ENCODE measurements at regions not wholly inside any gene's neighbourhood (a gene's known extent, or its start where the extent isn't known, plus 50 kb on each side); places are given as distances from the start of the nearest gene placed in this dataset.

DNA sequence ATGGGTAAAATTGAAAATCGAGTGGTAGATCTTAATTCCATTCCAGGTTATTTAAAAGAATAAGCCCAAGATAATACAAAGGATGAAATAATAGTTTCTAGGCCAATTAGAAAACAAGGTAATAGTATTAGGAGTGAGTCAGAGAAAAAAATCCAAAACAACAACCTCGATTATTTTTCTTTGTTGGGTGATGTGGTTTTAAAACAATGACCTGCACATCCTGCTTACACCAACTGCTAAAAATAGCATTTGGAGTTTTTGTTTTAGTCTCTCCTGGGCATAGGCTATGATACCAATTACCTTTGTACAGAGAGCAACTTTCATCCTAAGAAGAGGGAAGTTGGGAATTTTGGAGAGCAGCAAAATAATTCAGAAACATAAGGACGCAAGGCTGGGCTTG is 101.7 kb upstream of the MYO10 start:
- DNase-seq (ENCODE audit: low spot score): no peak

GRCh38 chr5:17039170-17039569 is 103.1 kb upstream of the MYO10 start:
- DNase-seq (ENCODE audit: low spot score): no peak
- intact Hi-C loops (cut with micrococcal nuclease; ENCODE audit: unreplicated experiment): no loop called here
- no peak overlapping the region for H3K4me3 ChIP-seq (ENCODE audit: low read depth, low read length, poor library complexity, severe bottlenecking)
- no peaks in the 10 kb centered on the region for H3K27me3 ChIP-seq (replicated peaks; ENCODE audit: insufficient read depth, low read depth, low read length, poor library complexity)
- BruUV-seq (replicated peaks): no TSS peak
- no peaks in the 10 kb centered on the region for H3K4me1 ChIP-seq (ENCODE audit: insufficient read depth, low read length, poor library complexity, severe bottlenecking)
- no peaks in the 10 kb centered on the region for H3K36me3 ChIP-seq (ENCODE audit: insufficient read depth, low read length, poor library complexity, severe bottlenecking)
- TF ChIP-seq CTCF (conservative IDR thresholded peaks at IDR 0.05; ENCODE audit: low read depth, low read length): no peak
- TF ChIP-seq EZH2 (IDR thresholded peaks at IDR 0.05; ENCODE audit: borderline replicate concordance, low read depth, low read length, poor library complexity, severe bottlenecking): no peak
- H3K27ac ChIP-seq (ENCODE audit: low read depth, low read length, poor library complexity, severe bottlenecking): no peak overlapping the region
- ChIA-PET CTCF (no interaction called here), POLR2A (ENCODE audit: low non-redundant PET) (no interaction called here)
- no peaks in the 10 kb centered on the region for H3K9me3 ChIP-seq (ENCODE audit: low read depth, low read length, poor library complexity, severe bottlenecking)

More for the DNA sequence above, 101.7 kb upstream of the MYO10 start:
- H3K36me3 ChIP-seq (ENCODE audit: insufficient read depth, low read length, poor library complexity, severe bottlenecking): no peaks in the 10 kb centered on the region
- no peaks in the 10 kb centered on the region for H3K9me3 ChIP-seq (ENCODE audit: low read depth, low read length, poor library complexity, severe bottlenecking)
- no peak for TF ChIP-seq CTCF (conservative IDR thresholded peaks at IDR 0.05; ENCODE audit: low read depth, low read length)
- TF ChIP-seq EZH2 (IDR thresholded peaks at IDR 0.05; ENCODE audit: borderline replicate concordance, low read depth, low read length, poor library complexity, severe bottlenecking): no peak
- no peak overlapping the region for H3K27ac ChIP-seq (ENCODE audit: low read depth, low read length, poor library complexity, severe bottlenecking)
- ChIA-PET POLR2A (ENCODE audit: low non-redundant PET) (interaction anchor here (0.6 kb wide), 2 partner anchors 53 to 78 kb away, joined by 3 to 5 read pairs; no protein-coding TSS in a partner anchor), CTCF (no interaction called here)
- H3K4me1 ChIP-seq (ENCODE audit: insufficient read depth, low read length, poor library complexity, severe bottlenecking): no peaks in the 10 kb centered on the region
- no peaks in the 10 kb centered on the region for H3K27me3 ChIP-seq (replicated peaks; ENCODE audit: insufficient read depth, low read depth, low read length, poor library complexity)
- intact Hi-C loops (cut with micrococcal nuclease; ENCODE audit: unreplicated experiment): no loop called here
- no peak overlapping the region for H3K4me3 ChIP-seq (ENCODE audit: low read depth, low read length, poor library complexity, severe bottlenecking)
- BruUV-seq (replicated peaks): no TSS peak

DNA sequence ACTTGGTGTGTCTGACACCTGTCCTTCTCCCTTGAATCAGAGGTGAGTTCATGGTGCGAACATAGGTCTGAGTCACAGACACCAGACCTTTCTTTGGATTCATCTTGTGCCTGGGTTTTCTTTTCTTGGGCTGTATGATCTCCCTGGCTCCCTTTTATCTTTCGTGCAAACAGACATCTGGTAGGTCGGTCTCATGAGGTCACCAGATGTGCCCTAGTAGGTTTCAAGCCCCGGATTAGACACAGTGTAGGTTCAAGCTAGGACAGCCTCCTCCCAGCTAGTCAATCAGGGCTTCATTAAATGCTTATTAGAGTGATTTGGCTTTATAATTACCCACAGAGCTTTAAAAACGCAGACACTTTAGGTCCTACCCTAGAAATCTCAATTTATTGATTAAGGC is 106.0 kb upstream of the MYO10 start:
- H3K27me3 ChIP-seq (replicated peaks; ENCODE audit: insufficient read depth, low read depth, low read length, poor library complexity): no peaks in the 10 kb centered on the region
- H3K4me3 ChIP-seq (ENCODE audit: low read depth, low read length, poor library complexity, severe bottlenecking): no peak overlapping the region
- no peak overlapping the region for H3K27ac ChIP-seq (ENCODE audit: low read depth, low read length, poor library complexity, severe bottlenecking)
- no peaks in the 10 kb centered on the region for H3K4me1 ChIP-seq (ENCODE audit: insufficient read depth, low read length, poor library complexity, severe bottlenecking)
- TF ChIP-seq EZH2 (IDR thresholded peaks at IDR 0.05; ENCODE audit: borderline replicate concordance, low read depth, low read length, poor library complexity, severe bottlenecking) (no peak), CTCF (conservative IDR thresholded peaks at IDR 0.05; ENCODE audit: low read depth, low read length) (no peak)
- CTCF ChIA-PET: no interaction called here
- DNase-seq (ENCODE audit: low spot score): no peak
- BruUV-seq (replicated peaks): no TSS peak
- no peaks in the 10 kb centered on the region for H3K9me3 ChIP-seq (ENCODE audit: low read depth, low read length, poor library complexity, severe bottlenecking)
- POLR2A ChIA-PET (ENCODE audit: low non-redundant PET): interaction anchor here (0.7 kb wide), 1 partner anchor 12 kb away, joined by 4 read pairs; no protein-coding TSS in a partner anchor
- intact Hi-C loops (cut with micrococcal nuclease; ENCODE audit: unreplicated experiment): no loop called here
- H3K36me3 ChIP-seq (ENCODE audit: insufficient read depth, low read length, poor library complexity, severe bottlenecking): no peaks in the 10 kb centered on the region
